ENCODE measurements at regions not wholly inside any gene's neighbourhood (a gene's known extent, or its start where the extent isn't known, plus 50 kb on each side); places are given as distances from the start of the nearest gene placed in this dataset.
"Not testable (repeated sequence)": the region's sequence is repeated elsewhere in the genome, so short reads cannot be mapped to it uniquely, and the experiment has no call there.

- in situ Hi-C loops (cut with MboI; ENCODE audit: low sequenced_read_pairs); H2BK5ac ChIP-seq (ENCODE audit: low read depth, low read length, poor library complexity, severe bottlenecking); dilution Hi-C loops (cut with HindIII; ENCODE audit: low sequenced_read_pairs, unreplicated experiment); H2BK15ac ChIP-seq (ENCODE audit: low read depth, low read length); H3K9me1 ChIP-seq (ENCODE audit: insufficient read depth, low read length); H3K56ac ChIP-seq (ENCODE audit: extremely low read depth, insufficient read depth, low read length); H3K27me3 ChIP-seq (ENCODE audit: control insufficient read depth, insufficient read depth, low read length); H3K4me3 ChIP-seq (ENCODE audit: insufficient read depth, low read depth, low read length); POLR2A ChIA-PET (ENCODE audit: unreplicated experiment); H2AFZ ChIP-seq (replicated peaks; ENCODE audit: low read length, poor library complexity); H3K36me3 ChIP-seq (ENCODE audit: control insufficient read depth, insufficient read depth, low read length); H3K27ac ChIP-seq (ENCODE audit: insufficient read depth, low read length); H2BK20ac ChIP-seq (ENCODE audit: low read depth, low read length); H4K20me1 ChIP-seq (ENCODE audit: insufficient read depth, low read length); H3K14ac ChIP-seq (replicated peaks; ENCODE audit: low read depth, low read length); H2AK9ac ChIP-seq (replicated peaks; ENCODE audit: low read depth, low read length, poor library complexity); H4K91ac ChIP-seq (ENCODE audit: insufficient read depth, low read depth, low read length); ATAC-seq (ENCODE audit: low read depth); H3K18ac ChIP-seq (ENCODE audit: low read depth, low read length); H2AK5ac ChIP-seq (ENCODE audit: low read depth, low read length); H3K79me1 ChIP-seq (ENCODE audit: low read depth in 1 of 2, low read length in 2 of 2); H2BK120ac ChIP-seq (ENCODE audit: low read depth, low read length); H3K9ac ChIP-seq (ENCODE audit: low read depth, low read length); intact Hi-C loops (cut with micrococcal nuclease); H3K4me2 ChIP-seq (ENCODE audit: low read depth, low read length); BruUV-seq (replicated peaks); H4K5ac ChIP-seq (ENCODE audit: low read depth, low read length); H3K4ac ChIP-seq (ENCODE audit: low read depth, low read length); H3K23ac ChIP-seq (ENCODE audit: low read depth, low read length); CTCF ChIA-PET; DNase-seq; H4K8ac ChIP-seq (ENCODE audit: low read depth in 2 of 2, low read length in 2 of 2); H3K4me1 ChIP-seq (ENCODE audit: control insufficient read depth, insufficient read depth, low read length): not testable (repeated sequence)
- peaks cover 14% of the 10 kb centered on the region for H3K9me3 ChIP-seq (ENCODE audit: control insufficient read depth, insufficient read depth, low read length)
- no CpG with 5 or more reads among the region's 4 CpGs for WGBS, 2 experiments (ENCODE audit: extremely low coverage in 2 of 2, insufficient read length in 1 of 2)
Observed at GRCh38 chr22:48911067-48911466, 916.6 kb downstream of the BRD1 start.

All from IMR-90 (cell line).